B cell (primary cell): ENCODE measurements at regions not wholly inside any gene's neighbourhood (a gene's known extent, or its start where the extent isn't known, plus 50 kb on each side); places are given as distances from the start of the nearest gene placed in this dataset.

Source experiments
- ATAC-seq: fragments of 200-7000 bp; cut with Tn5 transposase; one replicate; pipeline ENCODE4 v1.10.0; 2021; ENCODE audit warnings: low read depth, mild to moderate bottlenecking, moderate number of reproducible peaks, moderate library complexity
- CTCF ChIA-PET: fragments of 350-600 bp; sonication (Branson Sonifier 250); formaldehyde crosslinking; loops from one replicate; lab custom pipeline; 2021; ENCODE audit warnings: antibody characterized with exemption, inconsistent platforms; lab: Charles Lee
- POLR2A ChIA-PET: fragments of 350-600 bp; sonication (Branson Sonifier 250); formaldehyde crosslinking; loops from one replicate; lab custom pipeline; 2021; ENCODE audit warnings: antibody characterized with exemption; lab: Charles Lee
- DNase-seq: peaks from one replicate; pipeline ENCODE4 v3.0.0; 2013
- H2AFZ ChIP-seq: 2 replicates; pipeline ENCODE4 v1.6.1; 2012; ENCODE audit warnings: mild to moderate bottlenecking, low read depth, low read length; ENCODE audit not compliant: insufficient read depth, poor library complexity, severe bottlenecking
- H3K27ac ChIP-seq, 2 donors: 1 replicate in 1 of 2; 2 replicates in 1 of 2; pipeline ENCODE4 v1.5.1; 2012 to 2013; ENCODE audit warnings: low read length in 2 of 2, mild to moderate bottlenecking in 2 of 2, moderate library complexity in 1 of 2
- H3K27me3 ChIP-seq, 4 experiments: fragments of 200-600 bp in 1 of 4; sonication (generic) in 1 of 4; replicated peaks in 1 of 4; 1 replicate in 2 of 4; 2 replicates in 2 of 4; pipeline versions ENCODE4 v1.6.1 to v1.7.0; 2013 to 2016; ENCODE audit warnings: low read length in 3 of 4, mild to moderate bottlenecking in 2 of 4, mixed read lengths in 1 of 4, moderate library complexity in 1 of 4; ENCODE audit not compliant: insufficient read depth in 4 of 4, control insufficient read depth in 3 of 4; ENCODE audit errors: control extremely low read depth in 1 of 4
- H3K36me3 ChIP-seq, 2 experiments: replicated peaks in 1 of 2; 1 replicate in 1 of 2; 2 replicates in 1 of 2; pipeline versions ENCODE4 v1.6.1 to v1.7.1; 2013; ENCODE audit warnings: low read length in 1 of 2; ENCODE audit not compliant: insufficient read depth in 2 of 2, control insufficient read depth in 1 of 2; ENCODE audit errors: control extremely low read depth in 1 of 2, extremely low read depth in 1 of 2
- H3K4me1 ChIP-seq, 2 donors: fragments of 200-600 bp in 1 of 2; sonication (generic) in 1 of 2; 1 replicate in 1 of 2; 2 replicates in 1 of 2; pipeline versions ENCODE4 v1.5.1 to v1.6.1; 2013 to 2017; ENCODE audit warnings: low read length in 2 of 2; ENCODE audit not compliant: control insufficient read depth in 2 of 2, insufficient read depth in 2 of 2
- H3K4me2 ChIP-seq: replicated peaks from 2 replicates; pipeline ENCODE3; 2012; ENCODE audit warnings: mild to moderate bottlenecking, low read depth, low read length; ENCODE audit not compliant: poor library complexity, severe bottlenecking
- H3K4me3 ChIP-seq, 5 experiments: fragments of 200-600 bp in 1 of 5; sonication (generic) in 1 of 5; 1 replicate in 3 of 5; 2 replicates in 2 of 5; pipeline versions ENCODE4 v1.5.1 to v1.7.0; 2011 to 2016; ENCODE audit warnings: low read length in 4 of 5, mild to moderate bottlenecking in 4 of 5, low read depth in 2 of 5, control low read depth in 1 of 5, moderate library complexity in 1 of 5; ENCODE audit not compliant: insufficient read depth in 1 of 5; ENCODE audit errors: control extremely low read depth in 1 of 5, extremely low read depth in 1 of 5
- H3K79me2 ChIP-seq: fragments of 200-600 bp; sonication (generic); one replicate; pipeline ENCODE4 v1.6.0; 2016; ENCODE audit warnings: low read length; ENCODE audit not compliant: control insufficient read depth, insufficient read depth
- H3K9ac ChIP-seq: fragments of 200-600 bp; sonication (generic); 2 replicates; pipeline ENCODE4 v1.6.1; 2017; ENCODE audit warnings: mild to moderate bottlenecking, low read length, moderate library complexity
- H3K9me3 ChIP-seq, 3 donors: one replicate each; pipeline versions ENCODE4 v1.6.1 to v1.7.1; 2013; ENCODE audit warnings: low read length in 2 of 3; ENCODE audit not compliant: control insufficient read depth in 2 of 3, insufficient read depth in 1 of 3; ENCODE audit errors: control extremely low read depth in 1 of 3
- H4K20me1 ChIP-seq: 2 replicates; pipeline ENCODE4 v1.6.0; 2012; ENCODE audit warnings: mild to moderate bottlenecking, low read length; ENCODE audit not compliant: insufficient read depth, control insufficient read depth, poor library complexity, severe bottlenecking
- H3K27ac Mint-ChIP-seq: one replicate; pipeline ENCODE4 v1.8.0; 2021; ENCODE audit warnings: mixed read lengths
- H3K27me3 Mint-ChIP-seq: one replicate; pipeline ENCODE4 v1.8.0; 2021; ENCODE audit warnings: mixed read lengths
- H3K4me1 Mint-ChIP-seq: one replicate; pipeline ENCODE4 v1.8.0; 2021; ENCODE audit warnings: mixed read lengths
- H3K4me3 Mint-ChIP-seq: one replicate; pipeline ENCODE4 v1.8.0; 2021; ENCODE audit warnings: mixed read lengths
- H3K9me3 Mint-ChIP-seq: one replicate; pipeline ENCODE4 v1.8.0; 2022; ENCODE audit warnings: mixed read lengths; ENCODE audit not compliant: insufficient read depth
- EZH2 ChIP-seq: IDR thresholded peaks from 2 replicates; pipeline ENCODE4 v1.6.1; 2012; ENCODE audit warnings: borderline replicate concordance, low read depth, mild to moderate bottlenecking, moderate library complexity, low read length; ENCODE audit not compliant: insufficient read depth, poor library complexity, severe bottlenecking
- WGBS: methylation state at CpG from one replicate; pipeline ENCODE4 v1.1.5; 2013; ENCODE audit warnings: missing lambda C conversion rate; ENCODE audit not compliant: insufficient coverage; 5-methylcytosine and 5-hydroxymethylcytosine counted together
- intact Hi-C: fragments of 100-400 bp; cut with micrococcal nuclease; formaldehyde crosslinking; loops from one replicate; pipeline ENCODE4 v1.10.0; 2022
- TF ChIP-seq, protein P1 (sequence below): fragments of 200-600 bp; IDR thresholded peaks from one replicate; pipeline ENCODE4 v1.8.0; 2022; ENCODE audit warnings: antibody characterized with exemption, mild to moderate bottlenecking

DNA sequence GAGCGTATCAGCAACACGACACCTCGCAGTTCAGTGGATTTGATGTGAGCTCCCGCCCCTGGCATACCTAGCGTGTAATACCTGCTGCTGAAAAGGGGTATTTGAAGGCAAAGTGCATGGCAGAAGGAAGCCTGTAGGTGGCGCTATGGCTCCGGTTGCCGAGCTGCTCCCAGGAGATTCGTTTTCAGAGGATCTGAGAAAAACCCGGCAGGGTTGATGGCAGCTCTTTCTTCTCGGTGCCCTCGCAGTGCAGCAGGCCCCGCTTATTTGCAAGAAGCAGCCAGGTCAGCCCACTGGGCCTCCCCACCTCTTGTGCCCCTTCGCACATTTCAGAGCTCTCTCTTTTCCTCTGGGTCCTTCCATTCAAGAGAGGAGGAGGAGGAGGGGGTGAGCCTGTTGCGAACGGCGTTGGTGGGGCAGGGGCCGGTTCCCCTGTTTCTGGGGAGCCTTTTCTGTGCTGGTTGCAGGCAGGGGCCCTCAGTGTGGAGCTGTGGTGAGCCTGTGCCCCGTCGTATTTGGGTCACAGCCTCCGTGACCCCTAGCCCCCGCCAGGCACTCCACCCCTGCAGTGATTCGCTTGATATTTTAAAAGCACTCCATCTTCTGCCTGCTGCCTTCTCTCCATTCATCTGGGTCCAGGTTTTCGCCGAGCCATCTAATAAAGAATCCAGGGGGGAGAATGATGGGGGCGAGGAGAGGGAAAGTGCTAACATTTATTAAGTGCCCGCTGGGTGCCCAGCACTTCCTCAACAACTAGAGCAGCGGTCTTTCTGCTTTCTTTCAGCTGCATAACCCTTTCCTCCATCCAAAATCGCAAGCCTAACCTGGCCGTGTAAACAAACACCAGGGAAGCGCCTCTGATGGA, 85.3 kb upstream of the SYT13 start:
- 5% methylated on average over 17 of the region's 31 CpGs for WGBS
- peaks cover 20 to 24% of the 10 kb centered on the region in 2 donors for H3K4me1 ChIP-seq
- H2AFZ ChIP-seq = peak overlapping the region; percentile 42
- no peaks in the 10 kb centered on the region for H3K36me3 ChIP-seq
- DNase-seq (peak; percentile 71), ATAC-seq (peak; percentile 49)
- no peaks in the 10 kb centered on the region for H4K20me1 ChIP-seq
- peaks cover 0 to 49% (median 15%) of the 10 kb centered on the region in 4 experiments for H3K27me3 ChIP-seq
- H3K27ac ChIP-seq = no peak overlapping the region
- TF ChIP-seq EZH2 = no peak
- TF ChIP-seq, protein P1, sequence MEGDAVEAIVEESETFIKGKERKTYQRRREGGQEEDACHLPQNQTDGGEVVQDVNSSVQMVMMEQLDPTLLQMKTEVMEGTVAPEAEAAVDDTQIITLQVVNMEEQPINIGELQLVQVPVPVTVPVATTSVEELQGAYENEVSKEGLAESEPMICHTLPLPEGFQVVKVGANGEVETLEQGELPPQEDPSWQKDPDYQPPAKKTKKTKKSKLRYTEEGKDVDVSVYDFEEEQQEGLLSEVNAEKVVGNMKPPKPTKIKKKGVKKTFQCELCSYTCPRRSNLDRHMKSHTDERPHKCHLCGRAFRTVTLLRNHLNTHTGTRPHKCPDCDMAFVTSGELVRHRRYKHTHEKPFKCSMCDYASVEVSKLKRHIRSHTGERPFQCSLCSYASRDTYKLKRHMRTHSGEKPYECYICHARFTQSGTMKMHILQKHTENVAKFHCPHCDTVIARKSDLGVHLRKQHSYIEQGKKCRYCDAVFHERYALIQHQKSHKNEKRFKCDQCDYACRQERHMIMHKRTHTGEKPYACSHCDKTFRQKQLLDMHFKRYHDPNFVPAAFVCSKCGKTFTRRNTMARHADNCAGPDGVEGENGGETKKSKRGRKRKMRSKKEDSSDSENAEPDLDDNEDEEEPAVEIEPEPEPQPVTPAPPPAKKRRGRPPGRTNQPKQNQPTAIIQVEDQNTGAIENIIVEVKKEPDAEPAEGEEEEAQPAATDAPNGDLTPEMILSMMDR = peak; percentile 79
- Mint-ChIP-seq H3K27me3 (peaks cover 68% of the 10 kb centered on the region), H3K4me3 (peak overlapping the region; percentile 38), H3K27ac (no peak overlapping the region), H3K9me3 (no peaks in the 10 kb centered on the region), H3K4me1 (peaks cover 23% of the 10 kb centered on the region)
- ChIA-PET POLR2A (no interaction called here), CTCF (interaction anchor here (0.8 to 2.6 kb wide), 8 partner anchors 13 to 400 kb away, joined by 3 to 30 read pairs (median 3); no protein-coding TSS in a partner anchor)
- no peaks in the 10 kb centered on the region for H3K79me2 ChIP-seq
- intact Hi-C loops = no loop called here
- H3K9me3 ChIP-seq = peaks cover 0 to 6% (median 0%) of the 10 kb centered on the region in 3 donors
- peak overlapping the region; percentile 62 for H3K4me2 ChIP-seq
- H3K4me3 ChIP-seq = peak overlapping the region in 1 of 5 experiments; percentile 5
- no peak overlapping the region for H3K9ac ChIP-seq

- WGBS = 84% methylated on average over 5 of the region's 8 CpGs
- H3K4me3 Mint-ChIP-seq = no peak overlapping the region
- CTCF ChIA-PET = no interaction called here
Measured at GRCh38 chr11:45369313-45369712, 83.2 kb upstream of the SYT13 start.

More at GRCh38 chr11:45369313-45369712, 83.2 kb upstream of the SYT13 start:
- POLR2A ChIA-PET = no interaction called here
- Mint-ChIP-seq H3K4me1 (peaks cover 13% of the 10 kb centered on the region), H3K9me3 (no peaks in the 10 kb centered on the region), H3K27ac (no peak overlapping the region), H3K27me3 (peaks cover 70% of the 10 kb centered on the region)
- Histone ChIP-seq H3K4me1 (peaks cover 11 to 15% of the 10 kb centered on the region in 2 donors), H3K4me2 (no peak overlapping the region), H3K27me3 (peaks cover 0 to 47% (median 14%) of the 10 kb centered on the region in 4 experiments), H3K36me3 (no peaks in the 10 kb centered on the region), H3K27ac (no peak overlapping the region), H3K79me2 (no peaks in the 10 kb centered on the region), H3K9ac (no peak overlapping the region), H2AFZ (no peak overlapping the region), H3K4me3 (no peak overlapping the region), H3K9me3 (peaks cover 0 to 6% (median 0%) of the 10 kb centered on the region in 3 donors), H4K20me1 (no peaks in the 10 kb centered on the region)
- DNase-seq = no peak
- ATAC-seq = no peak
- intact Hi-C loops = no loop called here
- TF ChIP-seq EZH2 = no peak
- TF ChIP-seq, protein P1 = no peak
